WTC11 (cell line): ENCODE measurements at regions not wholly inside any gene's neighbourhood (a gene's known extent, or its start where the extent isn't known, plus 50 kb on each side); places are given as distances from the start of the nearest gene placed in this dataset.

Experiments used
- ATAC-seq: fragments of 200-7000 bp; cut with Tn5 transposase; 2 replicates; pipeline ENCODE4 v1.10.0; 2021; ENCODE audit warnings: mild to moderate bottlenecking, moderate library complexity
- CTCF ChIA-PET: fragments of 300-600 bp; sonication (Branson Sonifier 250); formaldehyde crosslinking; loops from one replicate; lab custom pipeline; 2021; ENCODE audit warnings: antibody characterized with exemption; lab: Charles Lee
- POLR2A ChIA-PET: fragments of 350-600 bp; sonication (Branson Sonifier 250); formaldehyde crosslinking; loops from one replicate; lab custom pipeline; 2021; ENCODE audit warnings: antibody characterized with exemption; lab: Charles Lee
- DNase-seq: peaks from one replicate; pipeline ENCODE4 v3.0.0; 2021; ENCODE audit warnings: low spot score
- H3K27ac Mint-ChIP-seq: 2 replicates; pipeline ENCODE4 v1.8.0; 2021; ENCODE audit warnings: mixed read lengths
- H3K27me3 Mint-ChIP-seq: 2 replicates; pipeline ENCODE4 v1.8.0; 2021; ENCODE audit warnings: low read depth, mild to moderate bottlenecking, moderate library complexity, mixed read lengths
- H3K36me3 Mint-ChIP-seq: 2 replicates; pipeline ENCODE4 v1.8.0; 2021; ENCODE audit warnings: mixed read lengths
- H3K4me1 Mint-ChIP-seq: 2 replicates; pipeline ENCODE4 v1.8.0; 2022; ENCODE audit warnings: mixed read lengths
- H3K4me3 Mint-ChIP-seq: 2 replicates; pipeline ENCODE4 v1.8.0; 2021; ENCODE audit warnings: mild to moderate bottlenecking, moderate library complexity, mixed read lengths
- H3K9me3 Mint-ChIP-seq: 2 replicates; pipeline ENCODE4 v1.8.0; 2021; ENCODE audit warnings: mixed read lengths
- CREB1 ChIP-seq: sonication (generic); formaldehyde crosslinking; IDR thresholded peaks from 2 replicates; pipeline ENCODE4 v1.8.0; 2023; ENCODE audit warnings: mild to moderate bottlenecking, missing genetic modification reagents
- CREM ChIP-seq: sonication (generic); formaldehyde crosslinking; IDR thresholded peaks from 2 replicates; pipeline ENCODE4 v1.8.1; 2022; ENCODE audit warnings: mild to moderate bottlenecking, missing genetic modification reagents, moderate library complexity
- EMX1 ChIP-seq: fragments of 250-450 bp; sonication (Bioruptor Pico); IDR thresholded peaks from 2 replicates; pipeline ENCODE4 v1.8.0; 2021; ENCODE audit warnings: mild to moderate bottlenecking
- HMGA2 ChIP-seq: fragments of 250-450 bp; sonication (Bioruptor Pico); IDR thresholded peaks from 2 replicates; pipeline ENCODE4 v1.4.0; 2021; ENCODE audit warnings: mild to moderate bottlenecking, moderate library complexity
- JAZF1 ChIP-seq: fragments of 250-450 bp; sonication (Bioruptor Pico); IDR thresholded peaks from 2 replicates; pipeline ENCODE4 v1.9.0; 2021; ENCODE audit warnings: moderate library complexity, mild to moderate bottlenecking, inconsistent platforms
- NR3C1 ChIP-seq: sonication (generic); formaldehyde crosslinking; conservative IDR thresholded peaks from 2 replicates; pipeline ENCODE4 v1.8.1; 2023; ENCODE audit warnings: low read depth, mild to moderate bottlenecking, missing genetic modification reagents
- RORB ChIP-seq: fragments of 250-450 bp; sonication (Bioruptor Pico); IDR thresholded peaks from 2 replicates; pipeline ENCODE4 v1.9.0; 2021; ENCODE audit warnings: mild to moderate bottlenecking
- TEAD4 ChIP-seq: sonication (generic); formaldehyde crosslinking; IDR thresholded peaks from 2 replicates; pipeline ENCODE4 v1.8.0; 2022; ENCODE audit warnings: mild to moderate bottlenecking, missing genetic modification reagents
- ZNF219 ChIP-seq: sonication (generic); formaldehyde crosslinking; IDR thresholded peaks from 2 replicates; pipeline ENCODE4 v1.8.0; 2023; ENCODE audit warnings: missing genetic modification reagents, mild to moderate bottlenecking, borderline replicate concordance
- TF ChIP-seq, protein P1 (sequence below): sonication (generic); formaldehyde crosslinking; IDR thresholded peaks from 2 replicates; pipeline ENCODE4 v1.8.0; 2023; ENCODE audit warnings: missing genetic modification reagents, mild to moderate bottlenecking, borderline replicate concordance
- TF ChIP-seq, protein P2 (sequence below): sonication (generic); formaldehyde crosslinking; conservative IDR thresholded peaks from 2 replicates; pipeline ENCODE4 v1.8.1; 2022; ENCODE audit warnings: mild to moderate bottlenecking, missing genetic modification reagents
- TF ChIP-seq, protein P3 (sequence below): sonication (generic); formaldehyde crosslinking; IDR thresholded peaks from 2 replicates; pipeline ENCODE4 v1.8.1; 2023; ENCODE audit warnings: mild to moderate bottlenecking, missing genetic modification reagents, moderate library complexity
- TF ChIP-seq, protein P4 (sequence below): sonication (generic); formaldehyde crosslinking; IDR thresholded peaks from 2 replicates; pipeline ENCODE4 v1.8.1; 2022; ENCODE audit warnings: missing genetic modification reagents, borderline replicate concordance
- TF ChIP-seq, protein P5 (sequence below): fragments of 250-450 bp; sonication (Bioruptor Pico); conservative IDR thresholded peaks from 2 replicates; pipeline ENCODE4 v1.9.0; 2021; ENCODE audit warnings: mild to moderate bottlenecking
- TF ChIP-seq, protein P6 (sequence below): sonication (generic); formaldehyde crosslinking; IDR thresholded peaks from 2 replicates; pipeline ENCODE4 v1.8.1; 2023; ENCODE audit warnings: mild to moderate bottlenecking, missing genetic modification reagents
- TF ChIP-seq, protein P7 (sequence below): fragments of 250-450 bp; sonication (Bioruptor Pico); IDR thresholded peaks from 2 replicates; pipeline ENCODE4 v1.9.0; 2021; ENCODE audit warnings: mild to moderate bottlenecking
- TF ChIP-seq, protein P8 (sequence below): sonication (generic); formaldehyde crosslinking; IDR thresholded peaks from 2 replicates; pipeline ENCODE4 v1.8.1; 2022; ENCODE audit warnings: low read depth, mild to moderate bottlenecking, moderate library complexity, missing genetic modification reagents, borderline replicate concordance
- TF ChIP-seq, protein P9 (sequence below): sonication (generic); formaldehyde crosslinking; IDR thresholded peaks from 2 replicates; pipeline ENCODE4 v1.8.0; 2023; ENCODE audit warnings: mild to moderate bottlenecking, missing genetic modification reagents

DNA sequence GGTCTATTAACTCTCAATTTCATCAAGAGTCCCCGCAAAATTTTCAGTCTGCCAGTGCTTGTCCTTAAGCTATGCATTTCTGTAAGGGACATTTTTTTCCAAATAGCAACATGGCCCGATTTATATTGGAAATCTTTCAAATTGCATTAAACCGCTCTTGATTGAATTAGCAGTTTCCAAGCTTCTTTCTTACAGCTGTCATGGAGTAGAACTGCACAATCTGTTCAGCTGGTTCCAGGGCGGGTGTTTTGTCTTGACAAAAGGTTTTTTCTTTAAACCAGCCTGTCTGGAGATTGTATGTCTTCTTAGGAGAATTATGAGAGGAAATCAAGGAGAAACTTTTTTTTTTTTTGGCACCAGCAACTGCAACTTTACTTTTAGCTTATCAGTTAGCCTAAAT lies 185.8 kb downstream of the ALG10B start (continued):
- TF ChIP-seq, protein P1, sequence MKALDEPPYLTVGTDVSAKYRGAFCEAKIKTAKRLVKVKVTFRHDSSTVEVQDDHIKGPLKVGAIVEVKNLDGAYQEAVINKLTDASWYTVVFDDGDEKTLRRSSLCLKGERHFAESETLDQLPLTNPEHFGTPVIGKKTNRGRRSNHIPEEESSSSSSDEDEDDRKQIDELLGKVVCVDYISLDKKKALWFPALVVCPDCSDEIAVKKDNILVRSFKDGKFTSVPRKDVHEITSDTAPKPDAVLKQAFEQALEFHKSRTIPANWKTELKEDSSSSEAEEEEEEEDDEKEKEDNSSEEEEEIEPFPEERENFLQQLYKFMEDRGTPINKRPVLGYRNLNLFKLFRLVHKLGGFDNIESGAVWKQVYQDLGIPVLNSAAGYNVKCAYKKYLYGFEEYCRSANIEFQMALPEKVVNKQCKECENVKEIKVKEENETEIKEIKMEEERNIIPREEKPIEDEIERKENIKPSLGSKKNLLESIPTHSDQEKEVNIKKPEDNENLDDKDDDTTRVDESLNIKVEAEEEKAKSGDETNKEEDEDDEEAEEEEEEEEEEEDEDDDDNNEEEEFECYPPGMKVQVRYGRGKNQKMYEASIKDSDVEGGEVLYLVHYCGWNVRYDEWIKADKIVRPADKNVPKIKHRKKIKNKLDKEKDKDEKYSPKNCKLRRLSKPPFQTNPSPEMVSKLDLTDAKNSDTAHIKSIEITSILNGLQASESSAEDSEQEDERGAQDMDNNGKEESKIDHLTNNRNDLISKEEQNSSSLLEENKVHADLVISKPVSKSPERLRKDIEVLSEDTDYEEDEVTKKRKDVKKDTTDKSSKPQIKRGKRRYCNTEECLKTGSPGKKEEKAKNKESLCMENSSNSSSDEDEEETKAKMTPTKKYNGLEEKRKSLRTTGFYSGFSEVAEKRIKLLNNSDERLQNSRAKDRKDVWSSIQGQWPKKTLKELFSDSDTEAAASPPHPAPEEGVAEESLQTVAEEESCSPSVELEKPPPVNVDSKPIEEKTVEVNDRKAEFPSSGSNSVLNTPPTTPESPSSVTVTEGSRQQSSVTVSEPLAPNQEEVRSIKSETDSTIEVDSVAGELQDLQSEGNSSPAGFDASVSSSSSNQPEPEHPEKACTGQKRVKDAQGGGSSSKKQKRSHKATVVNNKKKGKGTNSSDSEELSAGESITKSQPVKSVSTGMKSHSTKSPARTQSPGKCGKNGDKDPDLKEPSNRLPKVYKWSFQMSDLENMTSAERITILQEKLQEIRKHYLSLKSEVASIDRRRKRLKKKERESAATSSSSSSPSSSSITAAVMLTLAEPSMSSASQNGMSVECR (CRISPR knock-in tag) = no peak
- TF ChIP-seq, protein P2, sequence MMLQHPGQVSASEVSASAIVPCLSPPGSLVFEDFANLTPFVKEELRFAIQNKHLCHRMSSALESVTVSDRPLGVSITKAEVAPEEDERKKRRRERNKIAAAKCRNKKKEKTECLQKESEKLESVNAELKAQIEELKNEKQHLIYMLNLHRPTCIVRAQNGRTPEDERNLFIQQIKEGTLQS (CRISPR knock-in tag) = no peak
- TF ChIP-seq, protein P3, sequence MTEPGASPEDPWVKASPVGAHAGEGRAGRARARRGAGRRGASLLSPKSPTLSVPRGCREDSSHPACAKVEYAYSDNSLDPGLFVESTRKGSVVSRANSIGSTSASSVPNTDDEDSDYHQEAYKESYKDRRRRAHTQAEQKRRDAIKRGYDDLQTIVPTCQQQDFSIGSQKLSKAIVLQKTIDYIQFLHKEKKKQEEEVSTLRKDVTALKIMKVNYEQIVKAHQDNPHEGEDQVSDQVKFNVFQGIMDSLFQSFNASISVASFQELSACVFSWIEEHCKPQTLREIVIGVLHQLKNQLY = no peak

DNA sequence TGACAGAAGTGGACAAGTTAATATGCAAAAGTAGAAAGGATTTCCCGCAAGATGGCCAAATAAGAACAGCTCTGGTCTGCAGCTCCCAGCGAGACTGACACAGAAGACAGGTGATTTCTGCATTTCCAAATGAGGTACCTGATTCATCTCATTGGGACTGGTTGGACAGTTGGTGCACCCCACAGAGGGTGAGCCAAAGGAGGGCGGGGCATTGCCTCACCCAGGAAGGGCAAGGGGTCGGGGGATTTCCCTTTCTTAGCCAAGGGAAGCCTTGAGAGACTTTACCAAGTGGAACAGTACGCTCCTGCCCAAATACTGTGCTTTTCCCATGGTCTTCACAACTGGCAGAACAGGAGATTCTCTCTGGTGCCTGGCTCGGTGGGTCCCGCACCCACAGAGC lies 191.3 kb downstream of the ALG10B start:
- POLR2A ChIA-PET = no interaction called here
- peaks cover 19% of the 10 kb centered on the region for H3K4me1 Mint-ChIP-seq
- H3K4me3 Mint-ChIP-seq = no peak overlapping the region
- no peaks in the 10 kb centered on the region for H3K27me3 Mint-ChIP-seq
- no peak overlapping the region for H3K27ac Mint-ChIP-seq
- no peaks in the 10 kb centered on the region for H3K36me3 Mint-ChIP-seq
- CTCF ChIA-PET = interaction anchor here (1.1 kb wide), 1 partner anchor 399 kb away, joined by 3 read pairs; no protein-coding TSS in a partner anchor
- no peak for TF ChIP-seq CREB1 (CRISPR knock-in tag)
- no peak for TF ChIP-seq RORB (CRISPR knock-in tag)
- no peak for TF ChIP-seq ZNF219
- TF ChIP-seq NR3C1 (CRISPR knock-in tag) = no peak
- TF ChIP-seq CREM = no peak
- TF ChIP-seq TEAD4 (CRISPR knock-in tag) = no peak
- TF ChIP-seq JAZF1 (CRISPR knock-in tag) = no peak
- TF ChIP-seq, protein P4, sequence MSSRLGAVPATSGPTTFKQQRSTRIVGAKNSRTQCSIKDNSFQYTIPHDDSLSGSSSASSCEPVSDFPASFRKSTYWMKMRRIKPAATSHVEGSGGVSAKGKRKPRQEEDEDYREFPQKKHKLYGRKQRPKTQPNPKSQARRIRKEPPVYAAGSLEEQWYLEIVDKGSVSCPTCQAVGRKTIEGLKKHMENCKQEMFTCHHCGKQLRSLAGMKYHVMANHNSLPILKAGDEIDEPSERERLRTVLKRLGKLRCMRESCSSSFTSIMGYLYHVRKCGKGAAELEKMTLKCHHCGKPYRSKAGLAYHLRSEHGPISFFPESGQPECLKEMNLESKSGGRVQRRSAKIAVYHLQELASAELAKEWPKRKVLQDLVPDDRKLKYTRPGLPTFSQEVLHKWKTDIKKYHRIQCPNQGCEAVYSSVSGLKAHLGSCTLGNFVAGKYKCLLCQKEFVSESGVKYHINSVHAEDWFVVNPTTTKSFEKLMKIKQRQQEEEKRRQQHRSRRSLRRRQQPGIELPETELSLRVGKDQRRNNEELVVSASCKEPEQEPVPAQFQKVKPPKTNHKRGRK (CRISPR knock-in tag) = no peak
- TF ChIP-seq, protein P5, sequence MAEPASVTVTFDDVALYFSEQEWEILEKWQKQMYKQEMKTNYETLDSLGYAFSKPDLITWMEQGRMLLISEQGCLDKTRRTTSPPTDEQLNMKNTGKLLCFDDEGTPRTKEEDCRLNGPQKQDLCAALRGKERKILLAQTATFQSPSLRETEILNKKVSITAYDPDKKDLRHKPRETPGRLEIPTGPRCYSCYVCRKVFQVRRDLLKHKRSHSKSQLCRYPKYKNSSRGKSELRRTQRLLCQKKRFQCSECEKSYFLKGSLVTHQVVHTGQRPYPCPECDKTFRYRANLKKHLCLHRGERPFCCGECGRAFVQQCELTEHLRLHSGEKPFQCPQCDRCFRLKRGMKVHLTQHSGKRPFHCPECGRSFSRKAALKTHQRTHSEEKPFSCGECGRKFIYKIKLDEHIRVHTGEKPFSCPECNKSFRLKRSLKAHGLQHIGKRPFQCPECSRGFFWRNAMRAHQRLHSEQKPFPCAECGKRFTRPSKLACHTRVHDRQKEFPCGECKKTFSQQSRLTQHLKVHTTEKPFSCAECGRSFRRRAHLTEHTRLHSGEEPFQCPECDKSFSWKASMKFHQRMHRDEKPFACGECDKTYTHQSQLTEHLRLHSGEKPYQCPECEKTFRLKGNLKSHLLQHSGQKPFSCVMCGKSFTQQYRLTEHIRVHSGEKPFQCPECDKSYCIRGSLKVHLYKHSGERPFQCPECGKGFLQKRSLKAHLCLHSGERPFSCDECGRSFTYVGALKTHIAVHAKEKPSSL (CRISPR knock-in tag) = no peak
- TF ChIP-seq, protein P6, sequence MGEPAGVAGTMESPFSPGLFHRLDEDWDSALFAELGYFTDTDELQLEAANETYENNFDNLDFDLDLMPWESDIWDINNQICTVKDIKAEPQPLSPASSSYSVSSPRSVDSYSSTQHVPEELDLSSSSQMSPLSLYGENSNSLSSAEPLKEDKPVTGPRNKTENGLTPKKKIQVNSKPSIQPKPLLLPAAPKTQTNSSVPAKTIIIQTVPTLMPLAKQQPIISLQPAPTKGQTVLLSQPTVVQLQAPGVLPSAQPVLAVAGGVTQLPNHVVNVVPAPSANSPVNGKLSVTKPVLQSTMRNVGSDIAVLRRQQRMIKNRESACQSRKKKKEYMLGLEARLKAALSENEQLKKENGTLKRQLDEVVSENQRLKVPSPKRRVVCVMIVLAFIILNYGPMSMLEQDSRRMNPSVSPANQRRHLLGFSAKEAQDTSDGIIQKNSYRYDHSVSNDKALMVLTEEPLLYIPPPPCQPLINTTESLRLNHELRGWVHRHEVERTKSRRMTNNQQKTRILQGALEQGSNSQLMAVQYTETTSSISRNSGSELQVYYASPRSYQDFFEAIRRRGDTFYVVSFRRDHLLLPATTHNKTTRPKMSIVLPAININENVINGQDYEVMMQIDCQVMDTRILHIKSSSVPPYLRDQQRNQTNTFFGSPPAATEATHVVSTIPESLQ (CRISPR knock-in tag) = no peak
- TF ChIP-seq, protein P7, sequence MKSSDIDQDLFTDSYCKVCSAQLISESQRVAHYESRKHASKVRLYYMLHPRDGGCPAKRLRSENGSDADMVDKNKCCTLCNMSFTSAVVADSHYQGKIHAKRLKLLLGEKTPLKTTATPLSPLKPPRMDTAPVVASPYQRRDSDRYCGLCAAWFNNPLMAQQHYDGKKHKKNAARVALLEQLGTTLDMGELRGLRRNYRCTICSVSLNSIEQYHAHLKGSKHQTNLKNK (CRISPR knock-in tag) = no peak
- TF ChIP-seq HMGA2 (CRISPR knock-in tag) = no peak
- no peak for TF ChIP-seq EMX1 (CRISPR knock-in tag)
- TF ChIP-seq, protein P8, sequence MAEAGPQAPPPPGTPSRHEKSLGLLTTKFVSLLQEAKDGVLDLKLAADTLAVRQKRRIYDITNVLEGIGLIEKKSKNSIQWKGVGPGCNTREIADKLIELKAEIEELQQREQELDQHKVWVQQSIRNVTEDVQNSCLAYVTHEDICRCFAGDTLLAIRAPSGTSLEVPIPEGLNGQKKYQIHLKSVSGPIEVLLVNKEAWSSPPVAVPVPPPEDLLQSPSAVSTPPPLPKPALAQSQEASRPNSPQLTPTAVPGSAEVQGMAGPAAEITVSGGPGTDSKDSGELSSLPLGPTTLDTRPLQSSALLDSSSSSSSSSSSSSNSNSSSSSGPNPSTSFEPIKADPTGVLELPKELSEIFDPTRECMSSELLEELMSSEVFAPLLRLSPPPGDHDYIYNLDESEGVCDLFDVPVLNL (CRISPR knock-in tag) = no peak
- TF ChIP-seq, protein P9, sequence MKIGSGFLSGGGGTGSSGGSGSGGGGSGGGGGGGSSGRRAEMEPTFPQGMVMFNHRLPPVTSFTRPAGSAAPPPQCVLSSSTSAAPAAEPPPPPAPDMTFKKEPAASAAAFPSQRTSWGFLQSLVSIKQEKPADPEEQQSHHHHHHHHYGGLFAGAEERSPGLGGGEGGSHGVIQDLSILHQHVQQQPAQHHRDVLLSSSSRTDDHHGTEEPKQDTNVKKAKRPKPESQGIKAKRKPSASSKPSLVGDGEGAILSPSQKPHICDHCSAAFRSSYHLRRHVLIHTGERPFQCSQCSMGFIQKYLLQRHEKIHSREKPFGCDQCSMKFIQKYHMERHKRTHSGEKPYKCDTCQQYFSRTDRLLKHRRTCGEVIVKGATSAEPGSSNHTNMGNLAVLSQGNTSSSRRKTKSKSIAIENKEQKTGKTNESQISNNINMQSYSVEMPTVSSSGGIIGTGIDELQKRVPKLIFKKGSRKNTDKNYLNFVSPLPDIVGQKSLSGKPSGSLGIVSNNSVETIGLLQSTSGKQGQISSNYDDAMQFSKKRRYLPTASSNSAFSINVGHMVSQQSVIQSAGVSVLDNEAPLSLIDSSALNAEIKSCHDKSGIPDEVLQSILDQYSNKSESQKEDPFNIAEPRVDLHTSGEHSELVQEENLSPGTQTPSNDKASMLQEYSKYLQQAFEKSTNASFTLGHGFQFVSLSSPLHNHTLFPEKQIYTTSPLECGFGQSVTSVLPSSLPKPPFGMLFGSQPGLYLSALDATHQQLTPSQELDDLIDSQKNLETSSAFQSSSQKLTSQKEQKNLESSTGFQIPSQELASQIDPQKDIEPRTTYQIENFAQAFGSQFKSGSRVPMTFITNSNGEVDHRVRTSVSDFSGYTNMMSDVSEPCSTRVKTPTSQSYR = no peak
- DNase-seq (no peak), ATAC-seq (no peak; the same call in 1 of the 2 replicates)
- H3K9me3 Mint-ChIP-seq = peaks cover 21% of the 10 kb centered on the region
